ENCODE measurements at regions not wholly inside any gene's neighbourhood (a gene's known extent, or its start where the extent isn't known, plus 50 kb on each side); places are given as distances from the start of the nearest gene placed in this dataset.

DNA sequence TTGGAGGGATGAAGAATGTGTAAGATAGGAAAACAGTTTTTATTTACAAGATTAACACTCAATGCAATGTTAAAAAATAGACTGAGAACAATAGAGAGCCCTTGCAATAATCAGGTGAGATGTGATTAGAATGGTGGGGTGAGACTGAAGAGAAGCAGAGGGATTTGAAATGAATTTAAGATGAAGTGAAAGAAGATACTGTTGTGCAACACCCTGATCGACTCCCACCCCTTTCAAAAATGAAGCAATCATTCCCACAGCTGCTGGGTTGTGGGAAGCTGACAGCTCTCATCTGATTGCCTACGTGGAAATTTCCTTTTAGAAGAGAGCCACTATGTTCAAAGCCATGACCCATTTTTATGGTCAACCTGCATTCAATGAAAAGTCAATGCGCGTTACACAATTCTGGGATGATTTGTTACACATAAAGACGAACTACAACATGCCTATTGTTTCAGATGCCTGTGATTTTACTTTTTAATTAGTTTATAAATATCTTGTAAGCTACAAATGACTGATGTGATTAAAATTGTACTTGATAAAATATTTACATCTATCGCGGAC, 1374.8 kb downstream of the PCDH9 start:
- no peaks in the 10 kb centered on the region for H3K79me2 ChIP-seq (ENCODE audit: control insufficient read depth, insufficient read depth, low read length)
- BruUV-seq (replicated peaks), result no TSS peak

DNA sequence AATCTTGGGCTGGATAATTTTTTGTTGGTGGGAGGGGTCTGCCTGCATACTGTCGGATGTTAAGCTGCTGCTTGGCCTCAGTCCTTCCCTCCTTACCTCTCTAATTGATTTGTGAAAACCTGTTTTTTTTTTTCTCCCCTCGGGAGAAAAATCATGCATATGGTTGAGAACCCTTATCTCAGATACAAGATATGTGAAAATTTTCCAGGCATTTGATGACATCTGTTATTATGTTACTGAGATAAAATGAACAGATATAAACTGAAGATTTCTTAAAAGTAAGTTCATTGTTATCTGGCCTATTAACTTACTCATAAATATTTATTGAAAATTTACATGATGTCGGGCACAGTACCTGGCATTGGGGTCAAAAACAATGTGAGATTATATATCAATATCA, 1375.7 kb downstream of the PCDH9 start:
- ChIA-PET CTCF (no interaction called here), SMC1A (ENCODE audit: uncharacterized antibody, unreplicated experiment) (no interaction called here), POLR2A (no interaction called here), RAD21 (ENCODE audit: unreplicated experiment) (no interaction called here)
- in situ Hi-C loops (cut with MboI), result no loop called here
- 0% methylated on average over 3 of the region's 3 CpGs for WGBS (ENCODE audit: insufficient coverage, insufficient replicate concordance, low lambda C conversion rate, missing lambda C conversion rate)
- BruUV-seq (replicated peaks), result no TSS peak
- Histone ChIP-seq H2AFZ (ENCODE audit: control insufficient read depth, low read depth, low read length) (no peak overlapping the region), H4K20me1 (ENCODE audit: control insufficient read depth, insufficient read depth) (no peaks in the 10 kb centered on the region), H3K27me3 (replicated peaks in 1 of 2; ENCODE audit: control insufficient read depth in 2 of 2, insufficient read depth in 2 of 2, low read length in 1 of 2) (no peaks in the 10 kb centered on the region), H3K9ac (ENCODE audit: control insufficient read depth, insufficient read depth, low read length) (no peak overlapping the region), H3K4me1 (ENCODE audit: control insufficient read depth, insufficient read depth, low read length) (no peaks in the 10 kb centered on the region), H3K4me2 (ENCODE audit: control insufficient read depth, insufficient read depth) (no peak overlapping the region), H3K79me2 (ENCODE audit: control insufficient read depth, insufficient read depth, low read length) (no peaks in the 10 kb centered on the region), H3K4me3 (no peak overlapping the region), H3K36me3 (ENCODE audit: control insufficient read depth in 2 of 2, insufficient read depth in 2 of 2, low read length in 1 of 2) (no peaks in the 10 kb centered on the region), H3K9me3 (replicated peaks; ENCODE audit: control insufficient read depth, insufficient read depth, low read length) (no peaks in the 10 kb centered on the region), H3K27ac (ENCODE audit: control insufficient read depth, insufficient read depth) (no peak overlapping the region)
- DNase-seq (ENCODE audit: low read depth, low spot score) (no peak), FAIRE-seq (no peak), ATAC-seq (no peak)
- intact Hi-C loops (cut with micrococcal nuclease; ENCODE audit: unreplicated experiment), result no loop called here
- TF ChIP-seq ZNF384 (IDR thresholded peaks at IDR 0.05; ENCODE audit: borderline replicate concordance, low read depth, low read length) (no peak), PML (IDR thresholded peaks at IDR 0.05; ENCODE audit: low read length) (no peak), STAT3 (IDR thresholded peaks at IDR 0.05; ENCODE audit: low read depth, low read length) (no peak), PAX5 (IDR thresholded peaks at IDR 0.05; ENCODE audit: borderline replicate concordance, low read depth, low read length) (no peak), RUNX3 (IDR thresholded peaks at IDR 0.05; ENCODE audit: low read length) (no peak), FOS (IDR thresholded peaks at IDR 0.05; ENCODE audit: borderline replicate concordance, extremely low read depth, insufficient read length) (no peak), RELA (IDR thresholded peaks at IDR 0.05; ENCODE audit: borderline replicate concordance, partially characterized antibody) (no peak), HCFC1 (IDR thresholded peaks at IDR 0.05; ENCODE audit: low read length) (no peak), CREB1 (IDR thresholded peaks at IDR 0.05; ENCODE audit: low read depth) (no peak)
- TF ChIP-seq, protein P1, sequence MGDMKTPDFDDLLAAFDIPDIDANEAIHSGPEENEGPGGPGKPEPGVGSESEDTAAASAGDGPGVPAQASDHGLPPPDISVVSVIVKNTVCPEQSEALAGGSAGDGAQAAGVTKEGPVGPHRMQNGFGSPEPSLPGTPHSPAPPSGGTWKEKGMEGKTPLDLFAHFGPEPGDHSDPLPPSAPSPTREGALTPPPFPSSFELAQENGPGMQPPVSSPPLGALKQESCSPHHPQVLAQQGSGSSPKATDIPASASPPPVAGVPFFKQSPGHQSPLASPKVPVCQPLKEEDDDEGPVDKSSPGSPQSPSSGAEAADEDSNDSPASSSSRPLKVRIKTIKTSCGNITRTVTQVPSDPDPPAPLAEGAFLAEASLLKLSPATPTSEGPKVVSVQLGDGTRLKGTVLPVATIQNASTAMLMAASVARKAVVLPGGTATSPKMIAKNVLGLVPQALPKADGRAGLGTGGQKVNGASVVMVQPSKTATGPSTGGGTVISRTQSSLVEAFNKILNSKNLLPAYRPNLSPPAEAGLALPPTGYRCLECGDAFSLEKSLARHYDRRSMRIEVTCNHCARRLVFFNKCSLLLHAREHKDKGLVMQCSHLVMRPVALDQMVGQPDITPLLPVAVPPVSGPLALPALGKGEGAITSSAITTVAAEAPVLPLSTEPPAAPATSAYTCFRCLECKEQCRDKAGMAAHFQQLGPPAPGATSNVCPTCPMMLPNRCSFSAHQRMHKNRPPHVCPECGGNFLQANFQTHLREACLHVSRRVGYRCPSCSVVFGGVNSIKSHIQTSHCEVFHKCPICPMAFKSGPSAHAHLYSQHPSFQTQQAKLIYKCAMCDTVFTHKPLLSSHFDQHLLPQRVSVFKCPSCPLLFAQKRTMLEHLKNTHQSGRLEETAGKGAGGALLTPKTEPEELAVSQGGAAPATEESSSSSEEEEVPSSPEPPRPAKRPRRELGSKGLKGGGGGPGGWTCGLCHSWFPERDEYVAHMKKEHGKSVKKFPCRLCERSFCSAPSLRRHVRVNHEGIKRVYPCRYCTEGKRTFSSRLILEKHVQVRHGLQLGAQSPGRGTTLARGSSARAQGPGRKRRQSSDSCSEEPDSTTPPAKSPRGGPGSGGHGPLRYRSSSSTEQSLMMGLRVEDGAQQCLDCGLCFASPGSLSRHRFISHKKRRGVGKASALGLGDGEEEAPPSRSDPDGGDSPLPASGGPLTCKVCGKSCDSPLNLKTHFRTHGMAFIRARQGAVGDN (IDR thresholded peaks at IDR 0.05), result no peak

More for the DNA sequence above, 1374.8 kb downstream of the PCDH9 start:
- SMC1A ChIA-PET (ENCODE audit: uncharacterized antibody, unreplicated experiment), result no interaction called here
- H3K9ac ChIP-seq (ENCODE audit: control insufficient read depth, insufficient read depth, low read length), result no peak overlapping the region
- H4K20me1 ChIP-seq (ENCODE audit: control insufficient read depth, insufficient read depth), result no peaks in the 10 kb centered on the region
- ATAC-seq (no peak), FAIRE-seq (no peak), DNase-seq (ENCODE audit: low read depth, low spot score) (no peak)
- WGBS (ENCODE audit: insufficient coverage, insufficient replicate concordance, low lambda C conversion rate, missing lambda C conversion rate), result 57% methylated on average over 7 of the region's 7 CpGs
- POLR2A ChIA-PET, result no interaction called here
- no peaks in the 10 kb centered on the region for H3K36me3 ChIP-seq (ENCODE audit: control insufficient read depth in 2 of 2, insufficient read depth in 2 of 2, low read length in 1 of 2)
- TF ChIP-seq ESRRA (IDR thresholded peaks at IDR 0.05; ENCODE audit: low read length) (no peak), MTA2 (IDR thresholded peaks at IDR 0.05; ENCODE audit: low read depth) (no peak), STAT3 (IDR thresholded peaks at IDR 0.05; ENCODE audit: low read depth, low read length) (no peak)
- no peak overlapping the region for H2AFZ ChIP-seq (ENCODE audit: control insufficient read depth, low read depth, low read length)
- CTCF ChIA-PET, result no interaction called here
- intact Hi-C loops (cut with micrococcal nuclease; ENCODE audit: unreplicated experiment) (no loop called here), in situ Hi-C loops (cut with MboI) (no loop called here)
- H3K4me1 ChIP-seq (ENCODE audit: control insufficient read depth, insufficient read depth, low read length), result no peaks in the 10 kb centered on the region
- no peak overlapping the region for H3K27ac ChIP-seq (ENCODE audit: control insufficient read depth, insufficient read depth)
- H3K9me3 ChIP-seq (replicated peaks; ENCODE audit: control insufficient read depth, insufficient read depth, low read length), result no peaks in the 10 kb centered on the region
- RAD21 ChIA-PET (ENCODE audit: unreplicated experiment), result no interaction called here
- no peak overlapping the region for H3K4me3 ChIP-seq
- H3K27me3 ChIP-seq (replicated peaks in 1 of 2; ENCODE audit: control insufficient read depth in 2 of 2, insufficient read depth in 2 of 2, low read length in 1 of 2), result no peaks in the 10 kb centered on the region
- H3K4me2 ChIP-seq (ENCODE audit: control insufficient read depth, insufficient read depth), result no peak overlapping the region
